Endothelial cell of umbilical vein (primary cell): ENCODE measurements at regions not wholly inside any gene's neighbourhood (a gene's known extent, or its start where the extent isn't known, plus 50 kb on each side); places are given as distances from the start of the nearest gene placed in this dataset.

Source experiments
- CTCF ChIP-seq, 2 donors: IDR thresholded peaks; 1 replicate in 1 of 2; 2 replicates in 1 of 2; pipeline ENCODE4 v1.5.1; 2011; ENCODE audit warnings: low read length in 2 of 2, mild to moderate bottlenecking in 2 of 2, moderate library complexity in 2 of 2, control low read depth in 1 of 2, inconsistent platforms in 1 of 2, low read depth in 1 of 2; ENCODE audit not compliant: insufficient read depth in 1 of 2; ENCODE audit errors: extremely low read depth in 1 of 2
- EZH2 ChIP-seq: IDR thresholded peaks from 2 replicates; pipeline ENCODE4 v1.6.1; 2012; ENCODE audit warnings: borderline replicate concordance, low read depth, mild to moderate bottlenecking, moderate library complexity, low read length, inconsistent platforms; ENCODE audit not compliant: severe bottlenecking
- GATA2 ChIP-seq: IDR thresholded peaks from 2 replicates; pipeline ENCODE4 v1.7.0; 2011; ENCODE audit warnings: low read depth, mild to moderate bottlenecking, moderate library complexity, mixed read lengths, low read length; ENCODE audit not compliant: insufficient read length, insufficient read depth
- MAX ChIP-seq: IDR thresholded peaks from 2 replicates; pipeline ENCODE4 v1.6.1; 2011; ENCODE audit not compliant: insufficient read depth, insufficient read length

GRCh38 chr4:189497996-189498395, 442.7 kb upstream of the FRG1 start:
- TF ChIP-seq CTCF (IDR thresholded peaks at IDR 0.05; ENCODE audit: extremely low read depth in 1 of 2, insufficient read depth in 1 of 2, low read depth in 1 of 2, low read length in 2 of 2) (no peak), EZH2 (no peak), GATA2 (no peak), MAX (no peak)
